RWPE2 (cell line): ENCODE measurements at regions not wholly inside any gene's neighbourhood (a gene's known extent, or its start where the extent isn't known, plus 50 kb on each side); places are given as distances from the start of the nearest gene placed in this dataset.

Experiments used
- ATAC-seq: fragments of 200-7000 bp; cut with Tn5 transposase; 3 replicates; pipeline ENCODE4 v1.9.1; 2021; ENCODE audit warnings: low read depth
- DNase-seq: peaks from one replicate; pipeline ENCODE4 v3.0.0-alpha.2; 2020; ENCODE audit warnings: low spot score
- H3K27ac ChIP-seq: fragments of 450-650 bp; 2 replicates; pipeline ENCODE4 v1.5.1; 2017; ENCODE audit warnings: mild to moderate bottlenecking; ENCODE audit not compliant: poor library complexity, severe bottlenecking
- H3K27me3 ChIP-seq: fragments of 250-450 bp; sonication (Bioruptor Pico); 2 replicates; pipeline ENCODE4 v1.5.1; 2021; ENCODE audit warnings: mild to moderate bottlenecking, moderate library complexity; ENCODE audit not compliant: insufficient read depth, poor library complexity, severe bottlenecking
- H3K36me3 ChIP-seq: fragments of 250-450 bp; sonication (Bioruptor Pico); 2 replicates; pipeline ENCODE4 v1.5.1; 2020; ENCODE audit warnings: low read depth, mild to moderate bottlenecking, moderate library complexity
- H3K4me1 ChIP-seq: fragments of 250-450 bp; sonication (Bioruptor Pico); 2 replicates; pipeline ENCODE4 v1.5.1; 2021; ENCODE audit warnings: mild to moderate bottlenecking, moderate library complexity; ENCODE audit not compliant: insufficient read depth, poor library complexity, severe bottlenecking
- H3K4me3 ChIP-seq: fragments of 250-450 bp; sonication (Bioruptor Pico); 2 replicates; pipeline ENCODE4 v1.5.1; 2021; ENCODE audit warnings: mild to moderate bottlenecking, moderate library complexity; ENCODE audit not compliant: severe bottlenecking
- H3K9me3 ChIP-seq: fragments of 250-450 bp; sonication (Bioruptor Pico); 2 replicates; pipeline ENCODE4 v1.5.1; 2021; ENCODE audit warnings: mild to moderate bottlenecking, moderate library complexity; ENCODE audit not compliant: severe bottlenecking
- CTCF ChIP-seq: fragments of 450-650 bp; IDR thresholded peaks from one replicate; pipeline ENCODE4 v1.5.1; 2017; ENCODE audit warnings: mild to moderate bottlenecking, moderate library complexity; ENCODE audit not compliant: poor library complexity, severe bottlenecking

GRCh38 chr17:6343191-6343590 is 91.7 kb downstream of the AIPL1 start:
- TF ChIP-seq CTCF: no peak
- no peaks in the 10 kb centered on the region for H3K9me3 ChIP-seq

GRCh38 chr17:6340708-6341107 is 94.2 kb downstream of the AIPL1 start:
- no peak for DNase-seq
- ATAC-seq: no peak
- no peaks in the 10 kb centered on the region for H3K4me1 ChIP-seq
- no peak for TF ChIP-seq CTCF
- no peaks in the 10 kb centered on the region for H3K36me3 ChIP-seq
- no peak overlapping the region for H3K4me3 ChIP-seq
- H3K9me3 ChIP-seq: no peaks in the 10 kb centered on the region
- peaks cover 11% of the 10 kb centered on the region for H3K27me3 ChIP-seq
- no peak overlapping the region for H3K27ac ChIP-seq

More at GRCh38 chr17:6343191-6343590, 91.7 kb downstream of the AIPL1 start:
- Histone ChIP-seq H3K4me3 (no peak overlapping the region), H3K27ac (no peak overlapping the region), H3K36me3 (no peaks in the 10 kb centered on the region), H3K27me3 (peaks cover 6% of the 10 kb centered on the region), H3K4me1 (no peaks in the 10 kb centered on the region)
- DNase-seq (no peak), ATAC-seq (no peak)

- Histone ChIP-seq H3K36me3 (no peaks in the 10 kb centered on the region), H3K4me3 (no peak overlapping the region), H3K27me3 (peaks cover 11% of the 10 kb centered on the region), H3K9me3 (no peaks in the 10 kb centered on the region), H3K4me1 (no peaks in the 10 kb centered on the region), H3K27ac (no peak overlapping the region)
- DNase-seq: no peak
- TF ChIP-seq CTCF: no peak
- no peak for ATAC-seq
Observed at GRCh38 chr17:6334386-6334785, 100.5 kb downstream of the AIPL1 start.

GRCh38 chr17:6330936-6331335 is 104.0 kb downstream of the AIPL1 start:
- Histone ChIP-seq H3K27me3 (no peaks in the 10 kb centered on the region), H3K4me1 (no peaks in the 10 kb centered on the region), H3K27ac (no peak overlapping the region), H3K4me3 (no peak overlapping the region), H3K9me3 (no peaks in the 10 kb centered on the region), H3K36me3 (no peaks in the 10 kb centered on the region)
- DNase-seq (no peak), ATAC-seq (no peak)
- no peak for TF ChIP-seq CTCF

GRCh38 chr17:6328279-6328678 is 106.6 kb downstream of the AIPL1 start:
- DNase-seq: no peak
- Histone ChIP-seq H3K27me3 (peaks cover 7% of the 10 kb centered on the region), H3K36me3 (no peaks in the 10 kb centered on the region), H3K4me1 (no peaks in the 10 kb centered on the region), H3K27ac (no peak overlapping the region), H3K4me3 (no peak overlapping the region), H3K9me3 (no peaks in the 10 kb centered on the region)
- no peak for ATAC-seq
- no peak for TF ChIP-seq CTCF
